NCI-H2171 treated with DMSO at 0.1 percent for 48 hours (cell line): ENCODE measurements at regions not wholly inside any gene's neighbourhood (a gene's known extent, or its start where the extent isn't known, plus 50 kb on each side); places are given as distances from the start of the nearest gene placed in this dataset.
A peak's percentile ranks its signal among the peaks of the same experiment; 100 is the strongest.

ENCODE experiments used
- DNase-seq: peaks from one replicate; lab custom pipeline; 2025; lab: John Stamatoyannopoulos, UW

- no peak for DNase-seq
These were observed 159.7 kb downstream of the SERPINI1 start for GRCh38 chr3:167895178-167895577.

DNA sequence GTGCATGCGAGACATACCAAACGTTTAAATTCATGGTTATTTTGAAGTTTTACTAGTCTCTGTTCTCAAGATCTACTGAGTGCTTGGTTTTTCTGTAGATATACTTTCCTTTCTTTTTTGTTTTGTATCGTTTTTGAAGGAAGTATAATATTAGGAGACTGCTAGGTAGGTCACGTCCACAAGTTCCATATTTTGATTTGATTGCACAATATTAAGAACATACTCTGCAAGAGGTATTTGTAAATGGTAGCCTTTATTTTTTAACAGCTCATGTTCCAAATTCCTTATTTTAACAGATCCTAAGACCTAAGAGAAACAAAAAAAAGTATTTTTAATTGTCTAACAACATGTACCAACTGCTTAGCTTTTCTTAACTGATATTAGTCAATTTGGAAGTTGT, 156.7 kb downstream of the SERPINI1 start:
- DNase-seq: no peak

DNA sequence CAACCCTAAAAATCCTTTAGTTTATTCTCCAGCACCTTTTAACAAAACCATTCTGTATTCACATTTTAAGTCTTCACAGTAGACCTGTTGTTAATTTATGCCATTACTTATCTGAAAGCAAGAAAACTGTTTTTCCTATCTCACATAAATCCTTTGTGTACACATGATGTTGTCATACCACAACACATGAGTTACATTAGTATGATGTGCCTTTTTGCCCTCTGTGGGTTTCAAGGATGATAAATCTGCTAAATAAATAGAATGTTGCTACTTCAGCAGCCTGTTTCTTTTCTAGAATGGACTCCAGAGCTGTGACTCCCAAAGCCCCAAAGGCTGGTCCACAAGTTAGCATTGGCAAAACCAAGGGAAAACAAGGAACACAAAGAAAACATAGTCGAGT, 151.6 kb downstream of the SERPINI1 start:
- DNase-seq: no peak

- DNase-seq: no peak
These were observed 151.2 kb downstream of the SERPINI1 start for GRCh38 chr3:167886690-167887089.

- no peak for DNase-seq
These were observed 149.8 kb downstream of the SERPINI1 start for GRCh38 chr3:167885277-167885676.

DNA sequence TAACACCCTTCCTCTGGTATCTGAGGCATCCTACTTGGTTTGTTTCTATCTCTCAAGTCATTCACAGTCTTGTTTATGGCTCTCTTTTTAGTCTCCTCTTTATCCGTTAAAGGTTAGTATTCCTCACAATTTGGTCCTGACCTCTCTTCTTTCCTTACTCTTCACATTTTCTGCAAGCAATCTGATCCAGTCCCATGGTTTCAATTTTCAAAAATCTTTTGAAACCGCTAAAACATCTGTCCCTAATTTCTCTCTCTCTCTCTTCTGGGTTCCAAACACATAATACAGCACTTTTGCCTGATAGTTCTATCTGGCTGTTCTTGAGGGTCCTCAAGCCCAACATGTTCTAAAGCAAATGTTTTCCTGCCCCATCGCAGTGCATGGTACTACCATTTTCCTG, 149.0 kb downstream of the SERPINI1 start:
- DNase-seq: peak; percentile 60

GRCh38 chr3:167883452-167883851, 147.9 kb downstream of the SERPINI1 start:
- DNase-seq: no peak

GRCh38 chr3:167882057-167882667, 146.6 kb downstream of the SERPINI1 start:
- peak; percentile 73 for DNase-seq

- DNase-seq: no peak
These were observed 144.7 kb downstream of the SERPINI1 start for GRCh38 chr3:167880183-167880582.

- no peak for DNase-seq
These were observed 141.2 kb downstream of the SERPINI1 start for GRCh38 chr3:167876620-167877281.
